GM12892 (cell line): ENCODE measurements at regions not wholly inside any gene's neighbourhood (a gene's known extent, or its start where the extent isn't known, plus 50 kb on each side); places are given as distances from the start of the nearest gene placed in this dataset.

ENCODE experiments used
- DNase-seq: peaks from one replicate; pipeline ENCODE4 v3.0.0; 2011; ENCODE audit not compliant: insufficient read length
- FAIRE-seq: peaks from 2 replicates; lab custom pipeline; 2011; peaks lifted over from hg19 to GRCh38; lab: Jason Lieb, UNC
- POLR2A ChIP-seq: IDR thresholded peaks from 2 replicates; pipeline ENCODE4 v1.6.1; 2011; ENCODE audit warnings: low read depth, low read length, control low read depth
- POLR2AphosphoS5 ChIP-seq: IDR thresholded peaks from 2 replicates; pipeline ENCODE4 v1.6.1; 2011; ENCODE audit warnings: low read depth, low read length, control low read depth
- TAF1 ChIP-seq: IDR thresholded peaks from 2 replicates; pipeline ENCODE4 v1.6.1; 2011; ENCODE audit warnings: low read depth, mild to moderate bottlenecking, control low read depth, low read length, borderline replicate concordance

DNA sequence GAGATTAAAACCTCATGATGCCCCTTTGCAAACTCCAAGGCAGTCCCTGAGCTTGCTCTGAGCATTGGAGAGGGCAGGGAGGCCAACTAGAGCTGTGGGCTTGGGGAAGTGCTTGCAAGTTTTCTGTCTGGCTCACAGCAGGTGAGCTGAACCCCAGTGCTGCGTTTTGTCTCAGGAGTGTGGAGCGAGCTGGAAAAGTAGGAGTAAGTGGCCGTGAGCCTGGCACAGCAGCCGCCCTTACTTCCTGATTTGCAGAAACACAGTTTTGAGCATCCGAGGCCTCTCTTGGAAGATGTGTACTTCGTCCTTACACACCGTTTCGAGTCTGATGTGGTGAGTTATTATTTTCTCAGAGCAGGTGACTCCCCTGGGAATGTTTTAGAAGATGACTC, 221.2 kb upstream of the C1orf174 start:
- no peak for FAIRE-seq
- DNase-seq = no peak
- TF ChIP-seq TAF1 = no peak
- no peak for TF ChIP-seq POLR2A
- TF ChIP-seq POLR2AphosphoS5 = no peak

DNA sequence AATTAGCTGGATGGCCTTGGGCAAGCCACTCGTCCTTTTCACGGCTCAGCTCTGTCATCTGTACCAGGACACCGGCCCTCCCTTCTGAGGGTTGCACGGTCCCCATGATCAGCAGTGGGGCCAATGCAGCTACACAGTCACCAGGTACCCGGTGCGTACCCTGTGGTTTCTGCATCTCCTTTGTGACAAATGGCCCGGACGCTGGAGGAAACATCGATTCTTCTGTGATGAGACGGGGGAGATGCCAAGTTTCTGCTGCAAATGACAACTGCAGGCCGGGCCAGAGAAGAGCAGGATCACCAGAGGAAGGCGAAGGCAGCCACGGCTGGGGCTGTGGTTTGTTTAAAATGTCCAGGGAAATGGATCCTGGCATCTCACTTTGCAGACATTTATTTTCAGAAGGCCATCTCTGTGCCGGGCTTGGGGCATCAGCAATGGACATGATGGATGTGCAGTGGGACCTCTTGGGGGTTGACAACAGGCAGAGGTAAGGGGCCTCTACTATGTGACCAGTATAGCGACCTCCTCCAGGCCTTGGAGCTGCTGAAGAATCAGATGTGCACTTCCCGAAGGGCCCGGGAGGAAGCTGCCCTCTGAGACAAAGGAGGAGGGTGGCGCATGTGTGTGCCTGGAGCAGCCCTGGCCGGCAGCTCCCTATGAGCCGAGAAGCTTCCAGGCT, 221.9 kb upstream of the C1orf174 start:
- no peak for FAIRE-seq
- no peak for TF ChIP-seq TAF1
- no peak for TF ChIP-seq POLR2AphosphoS5
- no peak for TF ChIP-seq POLR2A
- DNase-seq = no peak

DNA sequence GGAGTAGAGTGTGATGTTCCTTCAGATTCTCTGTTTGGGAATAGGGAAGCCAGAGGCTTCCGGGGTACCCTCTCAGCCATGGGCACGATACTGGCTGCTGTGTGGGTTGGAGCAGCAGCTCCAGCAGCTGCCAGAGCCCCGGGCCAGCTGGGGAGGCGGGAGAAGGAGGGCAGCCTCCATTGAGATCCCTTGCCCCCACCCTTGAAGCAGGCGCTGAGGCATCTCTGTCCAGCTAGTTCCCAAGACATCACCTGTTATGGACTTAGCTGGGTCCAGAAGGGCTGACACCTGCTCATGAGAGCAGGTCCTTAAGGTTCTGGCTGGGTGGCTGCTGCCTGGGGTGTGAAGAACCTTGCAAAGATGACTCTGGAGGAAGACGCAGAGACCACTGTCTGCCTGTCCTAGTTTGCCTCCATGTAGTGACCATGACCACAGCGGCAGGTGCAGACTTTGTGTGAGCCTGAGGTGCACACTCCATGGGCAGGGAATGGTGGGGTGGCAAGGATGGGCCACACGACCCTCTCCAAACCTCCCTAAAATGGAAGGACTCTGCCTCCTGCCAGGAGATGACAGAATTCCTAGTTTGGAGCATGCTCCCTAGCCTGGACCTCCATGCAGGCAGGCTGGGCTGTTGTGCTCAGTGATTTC, 222.6 kb upstream of the C1orf174 start:
- DNase-seq = no peak
- FAIRE-seq = no peak
- TF ChIP-seq TAF1 (no peak), POLR2A (no peak), POLR2AphosphoS5 (no peak)

DNA sequence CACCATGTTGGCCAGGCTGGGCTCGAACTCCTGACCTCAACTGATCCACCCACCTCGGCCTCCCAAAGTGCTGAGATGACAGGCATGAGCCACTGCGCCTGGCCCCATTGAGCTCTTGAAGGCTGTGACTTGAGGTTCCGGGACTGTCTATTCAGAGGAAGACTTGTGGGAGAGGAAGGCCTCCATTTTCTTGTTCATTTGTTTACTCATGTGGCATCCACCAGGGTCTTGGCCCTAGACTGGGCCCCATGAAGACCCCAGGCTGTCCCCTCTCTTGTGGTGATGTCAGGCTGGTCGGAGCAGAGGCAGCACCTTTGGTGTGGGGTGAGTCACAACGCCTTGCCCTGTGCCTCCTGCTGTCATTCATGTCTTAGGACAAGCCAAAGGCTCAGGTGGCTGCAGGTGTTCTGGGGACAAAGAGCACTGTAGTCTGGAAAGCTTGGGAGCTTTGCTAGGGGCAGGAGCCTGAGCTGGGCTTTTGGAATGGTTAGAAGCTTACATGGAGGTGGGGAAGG, 224.6 kb upstream of the C1orf174 start:
- FAIRE-seq = no peak
- TF ChIP-seq POLR2AphosphoS5 = no peak
- no peak for TF ChIP-seq TAF1
- no peak for DNase-seq

DNA sequence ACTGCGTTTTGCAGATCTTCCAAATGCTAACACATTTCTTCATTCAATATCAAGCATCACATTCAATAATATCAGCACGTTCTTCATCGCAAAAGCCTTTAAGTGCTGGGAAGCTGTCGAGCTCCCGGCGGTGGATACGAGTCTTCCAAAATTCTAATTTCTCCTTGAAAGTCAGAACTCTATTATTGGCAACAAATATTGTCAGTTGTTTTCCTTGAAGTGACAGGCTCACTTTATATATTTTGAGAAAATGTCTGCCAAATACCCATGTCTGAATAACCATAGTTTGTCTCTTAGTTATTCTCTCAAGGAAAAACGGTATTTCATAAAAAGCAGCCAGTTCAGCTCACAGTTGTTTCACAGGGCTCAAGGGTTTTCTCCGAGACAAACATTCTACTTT, 226.2 kb upstream of the C1orf174 start:
- no peak for DNase-seq
- no peak for FAIRE-seq
- TF ChIP-seq TAF1 (no peak), POLR2A (no peak), POLR2AphosphoS5 (no peak)

DNA sequence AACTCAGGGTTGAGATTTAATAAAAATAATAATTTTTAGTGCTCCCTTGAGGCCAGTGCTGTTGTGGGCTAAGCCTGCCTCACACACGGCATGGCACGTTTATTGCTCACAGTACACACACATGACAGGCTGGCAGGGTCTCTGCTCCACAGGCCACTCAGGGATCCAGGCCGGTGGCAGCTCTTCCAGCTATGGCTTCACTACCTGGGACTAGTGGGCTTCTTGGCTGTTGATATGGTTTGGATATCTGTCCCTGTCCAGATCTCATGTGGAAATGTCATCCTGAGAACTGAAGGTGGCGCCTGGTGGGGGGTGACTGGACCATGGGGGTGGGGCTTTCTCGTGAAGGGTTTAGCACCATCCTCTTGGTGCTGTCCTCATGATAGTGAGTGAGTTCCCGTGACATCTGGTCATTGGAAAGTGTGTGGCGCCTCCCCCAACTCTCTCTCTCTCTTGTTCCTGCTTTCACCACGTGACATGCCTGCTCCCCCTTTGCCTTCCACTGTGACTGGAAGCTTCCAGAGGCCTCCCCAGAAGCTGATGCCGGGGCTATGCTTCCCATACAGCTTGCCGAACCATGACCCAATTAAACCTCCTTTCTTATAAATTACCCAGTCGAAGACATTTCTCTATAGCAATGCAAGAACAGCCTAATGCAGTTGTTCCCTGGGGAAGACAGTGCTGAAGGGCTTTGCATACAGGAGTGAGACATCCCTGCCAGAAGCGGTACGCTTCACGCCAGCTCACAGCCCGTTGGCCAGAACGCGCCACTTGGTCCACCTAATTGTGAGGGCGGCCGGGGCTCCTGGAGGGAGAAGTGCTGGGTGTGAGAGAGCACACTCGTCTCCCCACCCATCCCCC, 226.9 kb upstream of the C1orf174 start:
- FAIRE-seq (no peak), DNase-seq (no peak)
- no peak for TF ChIP-seq POLR2A
- TF ChIP-seq POLR2AphosphoS5 = no peak
- TF ChIP-seq TAF1 = no peak

DNA sequence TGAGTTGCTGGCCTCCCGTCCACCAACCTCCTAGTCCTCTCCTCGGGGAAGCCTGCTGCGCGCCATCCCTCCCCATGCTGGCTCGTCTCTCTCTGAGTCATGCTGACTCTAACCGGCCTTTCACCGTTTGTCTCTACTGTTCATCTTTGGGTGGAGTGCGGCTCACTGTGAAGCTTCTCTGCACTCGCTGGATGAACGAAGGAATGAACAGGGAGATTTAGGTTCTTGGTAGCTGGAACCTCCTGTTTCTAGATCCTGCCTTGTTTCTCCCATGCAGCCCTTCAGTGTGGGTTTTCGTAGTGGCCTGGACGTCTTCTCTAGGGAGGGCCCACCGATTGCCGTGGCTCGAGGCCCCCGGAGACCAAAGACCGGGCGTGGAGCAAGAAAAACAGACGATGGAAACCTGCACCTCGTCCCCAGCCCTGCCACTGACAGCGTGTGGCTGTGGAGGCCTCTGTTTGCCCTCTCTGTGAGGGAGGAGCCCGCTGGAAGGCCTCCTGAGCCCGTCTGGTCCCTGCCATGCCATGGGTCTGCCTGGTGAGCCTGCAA, 227.6 kb upstream of the C1orf174 start:
- no peak for FAIRE-seq
- DNase-seq = no peak
- TF ChIP-seq POLR2A (no peak), TAF1 (no peak), POLR2AphosphoS5 (no peak)

DNA sequence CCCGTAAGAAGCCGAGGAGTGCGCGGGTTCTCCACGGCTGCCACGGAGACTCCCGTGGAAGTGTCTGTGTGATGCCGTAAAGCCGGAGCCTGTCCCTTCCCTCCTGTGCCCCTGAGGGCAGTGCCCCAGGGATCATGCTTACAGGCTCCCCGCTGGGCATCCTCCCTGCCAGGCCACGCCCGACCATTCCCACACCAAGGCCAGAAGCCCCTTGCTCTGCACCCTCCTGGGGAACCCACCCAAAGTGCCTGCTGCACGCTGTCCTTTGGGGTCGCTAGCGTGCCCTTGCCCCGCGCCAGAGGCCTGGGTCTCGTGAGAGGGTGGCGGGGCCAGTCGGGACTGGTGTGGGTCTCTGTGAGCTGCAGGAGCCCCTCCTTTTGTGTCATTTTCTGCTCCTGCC, 228.5 kb upstream of the C1orf174 start:
- TF ChIP-seq POLR2AphosphoS5 (no peak), POLR2A (no peak), TAF1 (no peak)
- FAIRE-seq (no peak), DNase-seq (no peak)

DNA sequence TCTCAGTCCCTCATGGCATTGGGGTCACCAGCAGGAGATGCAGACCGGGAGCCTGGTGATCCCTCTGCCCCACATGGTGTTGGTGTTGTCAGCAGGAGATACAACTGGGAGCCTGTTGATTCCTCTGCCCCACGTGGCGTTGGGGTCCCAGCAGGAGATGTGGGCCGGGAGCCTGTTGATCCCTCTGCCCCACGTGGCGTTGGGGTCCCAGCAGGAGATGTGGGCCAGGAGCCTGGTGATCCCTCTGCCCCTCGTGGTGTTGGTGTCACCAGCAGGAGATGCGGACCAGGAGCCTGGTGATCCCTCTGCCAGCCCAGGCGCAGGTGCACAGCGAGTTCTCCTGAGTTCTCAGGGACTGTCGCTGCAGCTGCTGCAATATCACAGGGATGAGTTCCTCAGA, 229.6 kb upstream of the C1orf174 start:
- DNase-seq (no peak), FAIRE-seq (no peak)
- TF ChIP-seq POLR2AphosphoS5 (no peak), TAF1 (no peak), POLR2A (no peak)

DNA sequence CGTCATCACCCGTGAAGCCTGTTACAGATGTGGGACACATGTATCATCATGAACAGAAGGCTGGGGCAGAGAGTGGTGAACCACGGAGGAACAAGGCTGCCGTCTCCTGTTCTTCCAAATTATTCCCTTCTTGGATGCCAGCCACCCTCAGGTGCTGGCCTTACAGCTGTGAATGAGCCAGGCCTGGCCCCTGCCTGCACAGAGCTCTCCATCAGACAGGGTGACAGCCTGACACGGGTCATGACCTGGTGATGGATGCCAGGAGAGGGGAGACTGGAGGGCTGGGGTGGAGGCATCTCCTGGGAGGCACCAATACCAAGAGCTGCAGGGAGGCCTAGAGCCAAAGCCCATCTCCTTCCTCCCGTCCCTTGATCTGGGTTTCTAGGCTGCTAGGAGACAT, 230.0 kb upstream of the C1orf174 start:
- DNase-seq (no peak), FAIRE-seq (no peak)
- TF ChIP-seq POLR2AphosphoS5 = no peak
- TF ChIP-seq TAF1 = no peak
- TF ChIP-seq POLR2A = no peak

DNA sequence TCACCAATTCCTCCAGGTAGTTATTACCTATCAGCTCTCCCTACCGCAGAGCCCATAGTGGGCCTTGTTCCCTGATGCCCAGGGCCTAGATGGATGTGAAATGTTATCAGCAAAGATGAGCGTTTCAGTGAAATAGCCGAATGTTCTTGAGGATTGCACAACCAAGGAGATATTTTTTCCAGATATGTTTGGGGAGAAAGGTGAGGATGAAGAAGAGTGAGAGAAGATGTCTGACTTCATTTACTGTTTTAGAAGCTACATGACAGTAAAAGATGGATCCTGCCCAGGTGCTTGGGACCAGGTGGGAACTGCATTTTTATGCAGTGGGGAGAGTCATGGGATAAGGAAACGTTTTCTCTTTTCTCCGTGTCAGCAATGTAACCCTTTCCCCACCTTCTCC, 231.7 kb upstream of the C1orf174 start:
- no peak for FAIRE-seq
- TF ChIP-seq POLR2AphosphoS5 = no peak
- TF ChIP-seq POLR2A = no peak
- no peak for TF ChIP-seq TAF1
- no peak for DNase-seq
